NK-92 treated with Interleukin-12 subunit alpha and Interleukin-12 subunit beta, amount 100 ng/mL, for 24 hours (cell line): ENCODE measurements at regions not wholly inside any gene's neighbourhood (a gene's known extent, or its start where the extent isn't known, plus 50 kb on each side); places are given as distances from the start of the nearest gene placed in this dataset.
"Not testable (repeated sequence)": the region's sequence is repeated elsewhere in the genome, so short reads cannot be mapped to it uniquely, and the experiment has no call there.

ENCODE experiments used
- DNase-seq: peaks from one replicate; lab custom pipeline; 2025; lab: John Stamatoyannopoulos, UW

DNA sequence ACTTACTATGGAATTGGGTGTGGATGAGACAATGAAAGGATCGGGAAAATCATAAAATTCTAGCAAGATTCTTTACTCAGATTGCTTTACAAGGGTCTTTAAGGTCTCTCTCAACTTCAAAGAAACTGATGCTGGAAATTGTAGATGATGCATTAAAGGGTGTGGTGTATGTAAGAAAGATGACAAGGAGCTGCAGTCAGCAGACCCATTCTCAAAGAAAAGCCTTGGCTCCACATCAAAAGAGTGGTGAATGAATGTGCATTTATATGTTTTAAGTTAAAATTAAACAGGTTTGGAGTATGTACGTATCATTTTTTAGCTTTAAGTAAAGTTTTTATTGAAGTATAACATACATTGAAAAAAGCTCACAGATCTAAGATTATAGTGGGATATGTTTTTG is 194.5 kb downstream of the C12orf75 start:
- DNase-seq, result no peak

DNA sequence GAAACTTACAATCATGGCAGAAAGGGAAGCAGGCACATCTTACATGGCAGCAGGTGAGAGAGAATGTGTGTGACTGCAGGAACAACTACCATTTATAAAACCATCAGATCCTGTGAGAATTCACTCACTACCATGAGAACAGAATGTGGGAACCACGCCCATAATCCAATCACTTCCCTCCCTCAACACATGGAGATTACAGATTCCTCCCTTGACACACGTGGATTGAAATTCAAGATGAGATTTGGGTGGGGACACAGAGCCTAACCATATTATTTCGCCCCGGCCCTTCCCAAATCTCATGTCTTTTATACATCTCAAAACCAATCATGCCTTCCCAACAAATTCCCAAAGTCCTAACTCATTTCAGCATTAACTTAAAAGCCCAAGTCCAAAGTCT is 203.6 kb downstream of the C12orf75 start:
- no peak for DNase-seq

DNA sequence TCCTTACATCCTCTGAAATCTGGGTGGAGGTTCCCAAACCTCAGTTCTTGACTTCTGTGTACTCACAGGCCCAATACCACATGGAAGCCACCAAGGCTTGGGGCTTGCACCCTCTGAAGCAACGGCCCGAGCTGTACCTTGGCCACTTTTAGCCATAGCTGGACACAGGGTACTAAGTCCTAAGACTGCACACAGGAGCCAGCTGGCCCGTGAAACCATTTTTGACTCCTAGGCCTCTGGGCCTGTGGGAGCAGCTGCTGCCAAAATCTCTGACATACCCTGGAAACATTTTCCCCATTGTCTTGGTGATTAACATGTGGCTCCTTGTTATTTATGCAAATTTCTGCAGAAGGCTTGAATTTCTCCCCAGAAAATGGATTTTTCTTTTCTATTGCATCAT is 204.5 kb downstream of the C12orf75 start:
- not testable (repeated sequence) for DNase-seq

DNA sequence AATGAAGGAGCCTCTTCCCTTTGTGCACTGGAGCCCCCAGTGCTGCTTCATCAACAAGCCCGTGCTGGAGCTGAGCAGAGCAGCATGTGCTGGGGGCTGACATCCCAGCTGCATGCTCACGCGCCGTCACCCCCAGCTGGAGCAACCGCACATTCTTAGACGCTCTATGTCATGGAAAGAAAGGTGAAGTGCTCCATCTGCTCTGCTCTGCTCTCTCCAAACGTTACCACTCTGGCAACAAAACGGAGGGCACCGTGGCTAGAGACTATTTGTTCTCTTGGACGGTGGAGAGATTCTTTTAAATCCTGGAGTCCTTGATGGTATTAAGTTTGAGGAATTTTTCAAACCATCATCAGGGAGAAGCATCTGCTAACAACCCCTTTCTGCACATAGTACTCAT is 208.4 kb downstream of the C12orf75 start:
- no peak for DNase-seq

DNA sequence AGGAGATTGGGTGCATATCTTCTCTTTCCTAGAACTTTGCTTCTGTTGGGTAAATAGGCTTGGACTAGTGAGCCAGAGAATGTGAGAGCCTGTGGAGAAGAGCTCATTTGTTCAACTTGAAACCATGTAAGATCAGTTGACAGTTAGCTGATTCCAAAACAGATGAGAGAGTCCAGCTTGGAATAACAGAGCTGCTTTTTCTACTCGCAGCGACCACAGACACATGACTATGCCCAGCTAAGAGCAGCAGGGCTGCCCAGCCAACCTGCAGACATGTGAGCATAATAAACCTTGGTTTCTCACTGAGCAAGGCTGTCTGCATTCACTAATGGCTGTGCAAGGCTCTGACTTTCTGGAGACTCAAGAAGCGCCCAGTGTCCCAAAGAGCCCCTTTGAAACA is 209.2 kb downstream of the C12orf75 start:
- DNase-seq, result no peak

DNA sequence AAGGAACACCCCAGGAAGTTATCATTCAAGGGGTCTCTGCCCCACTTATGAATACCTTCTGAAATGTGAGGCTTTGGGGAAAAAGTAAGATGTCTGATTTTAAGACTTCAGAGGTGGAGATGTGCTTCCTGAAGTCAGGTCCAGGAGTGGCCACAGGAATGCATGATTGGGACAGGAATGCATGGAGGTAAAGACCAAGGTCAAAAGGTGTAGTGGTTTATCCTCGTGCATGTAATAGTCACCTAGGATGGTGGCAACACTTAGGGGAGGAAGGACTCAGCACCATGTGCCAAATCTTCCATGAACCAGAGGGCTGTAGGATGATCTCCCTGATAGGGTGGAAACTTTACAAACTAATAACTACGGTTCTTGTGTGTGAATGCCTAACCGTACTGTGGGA is 217.3 kb downstream of the C12orf75 start:
- no peak for DNase-seq

DNA sequence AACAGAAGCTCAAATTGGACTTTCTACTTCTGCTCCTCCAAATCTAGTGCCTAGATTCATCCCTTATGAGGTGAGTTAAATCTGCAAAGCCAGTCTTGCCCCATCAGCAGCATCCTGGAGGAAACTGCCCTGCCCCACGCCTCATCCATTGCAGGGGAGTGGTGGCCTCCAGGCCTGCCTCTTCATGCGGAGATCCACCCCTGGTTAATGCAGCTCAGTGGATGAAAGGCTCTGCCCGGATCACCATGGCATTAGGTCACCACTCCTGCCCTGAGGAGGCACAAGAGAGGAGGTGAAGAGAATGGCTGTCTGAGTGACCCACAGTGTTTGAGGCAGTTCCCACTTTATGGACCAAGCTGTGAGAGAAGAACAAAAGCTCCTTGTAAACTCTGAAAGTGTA is 218.1 kb downstream of the C12orf75 start:
- no peak for DNase-seq

DNA sequence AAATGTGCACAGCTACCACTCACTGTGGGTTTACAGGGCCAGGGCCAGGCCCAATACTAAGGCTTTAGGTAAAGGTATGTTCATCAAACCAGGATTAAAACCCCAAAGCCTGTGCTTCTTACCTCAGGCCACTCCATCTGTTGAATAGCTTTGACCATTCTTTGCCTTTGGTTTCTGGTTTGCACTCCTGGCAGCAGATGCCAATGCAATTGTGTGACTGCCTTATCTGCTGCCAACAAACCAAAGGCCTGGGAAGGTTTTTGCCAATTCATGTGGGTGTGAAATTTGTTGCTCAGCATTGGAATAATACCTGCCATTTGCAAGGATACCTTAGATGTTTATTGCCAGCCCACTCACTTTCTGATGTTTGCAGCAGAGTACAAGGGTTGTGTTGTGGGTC is 221.6 kb downstream of the C12orf75 start:
- no peak for DNase-seq

DNA sequence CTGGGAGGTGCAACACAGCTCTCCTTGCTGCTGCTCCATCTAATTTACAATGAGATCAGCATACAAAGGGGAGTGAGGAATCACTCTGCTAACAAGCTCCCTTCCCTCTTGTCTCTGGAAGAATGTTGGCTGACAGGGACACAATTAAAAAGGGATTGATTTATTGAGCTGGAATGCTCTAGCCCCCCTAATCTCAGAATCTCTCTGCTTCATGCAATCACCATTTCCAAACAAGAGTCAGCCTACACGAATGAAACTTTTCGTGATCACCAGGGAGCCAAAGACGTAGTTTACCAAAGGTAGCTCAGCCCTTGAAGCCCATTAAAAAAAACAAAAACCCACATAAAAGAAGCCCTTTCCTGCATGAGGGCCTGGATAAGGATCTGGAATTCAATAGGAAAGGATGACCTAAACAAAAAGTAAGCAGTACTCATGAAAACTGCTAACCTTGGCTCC is 223.8 kb downstream of the C12orf75 start:
- no peak for DNase-seq

DNA sequence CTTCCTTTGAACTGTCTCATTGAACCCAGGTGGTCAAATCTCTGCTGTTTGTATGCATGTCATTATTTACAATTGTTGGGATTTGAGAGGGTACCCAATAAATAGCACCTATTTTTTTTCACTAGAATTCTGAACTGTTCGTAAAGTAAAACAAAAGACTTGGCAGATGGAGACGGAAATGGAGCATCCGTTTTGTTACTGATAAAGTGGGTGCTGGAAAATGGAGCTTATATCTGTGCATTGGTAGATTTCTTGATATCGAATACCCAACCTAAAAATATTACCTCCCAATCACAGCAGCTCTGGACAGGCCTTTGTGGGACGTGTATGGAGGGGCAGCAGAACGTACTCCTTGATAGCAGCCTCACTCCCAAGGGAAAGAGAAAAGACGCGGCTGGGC is 224.4 kb downstream of the C12orf75 start:
- DNase-seq, result no peak

DNA sequence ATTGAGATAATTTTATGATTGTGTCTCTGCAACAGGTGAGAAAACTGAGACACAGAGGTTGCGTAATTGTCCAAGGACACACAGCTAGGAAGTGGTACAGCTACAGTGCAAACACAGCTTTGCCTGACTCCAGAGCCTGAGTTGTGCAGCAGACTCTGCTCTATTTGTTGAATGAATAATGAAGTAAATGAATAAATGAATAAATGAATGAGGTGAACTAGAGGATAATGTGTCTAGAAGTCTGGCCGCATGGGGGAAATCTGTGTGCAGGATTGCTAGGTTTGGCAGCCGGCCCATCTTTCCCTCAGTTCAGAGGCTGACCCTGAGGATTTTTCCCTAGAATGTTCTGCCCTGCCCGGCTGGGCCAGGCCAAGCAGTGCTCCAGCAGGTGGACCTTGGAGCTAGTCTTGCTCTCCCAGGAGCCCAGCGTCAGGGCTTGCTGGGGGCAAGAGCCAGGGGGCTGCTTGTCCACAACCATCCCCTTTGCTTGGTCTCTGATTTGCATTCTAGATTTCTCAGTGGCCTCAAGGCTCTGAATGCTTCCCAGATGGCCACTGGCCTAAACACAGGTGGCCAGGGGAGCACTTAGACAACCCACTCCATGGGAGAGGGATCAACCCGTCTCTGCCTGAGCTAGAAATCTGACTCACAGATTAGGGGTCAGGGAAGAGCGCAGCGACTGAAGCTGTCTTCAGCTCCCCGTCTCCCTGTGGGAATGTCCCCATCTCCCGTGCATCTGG is 225.2 kb downstream of the C12orf75 start:
- DNase-seq, result no peak

DNA sequence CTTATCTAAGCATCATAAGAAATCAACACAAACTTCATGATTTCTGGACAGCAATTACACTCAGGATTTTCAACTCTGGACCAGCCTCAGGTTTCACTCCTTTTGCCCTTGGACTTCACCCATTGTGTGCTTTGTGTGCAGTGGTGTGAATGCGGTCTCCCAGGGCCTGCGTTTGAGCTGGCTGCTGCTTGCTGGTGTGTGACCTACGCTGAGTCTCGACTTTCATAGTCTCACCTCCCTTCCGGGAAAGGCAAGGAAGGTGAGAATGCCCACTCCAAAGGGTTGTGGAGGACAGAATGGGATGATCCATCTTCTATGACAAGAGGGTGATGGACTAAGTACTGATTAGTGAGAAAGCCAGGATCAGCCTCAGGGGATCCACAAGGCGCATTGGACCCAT is 228.8 kb downstream of the C12orf75 start:
- DNase-seq, result no peak

DNA sequence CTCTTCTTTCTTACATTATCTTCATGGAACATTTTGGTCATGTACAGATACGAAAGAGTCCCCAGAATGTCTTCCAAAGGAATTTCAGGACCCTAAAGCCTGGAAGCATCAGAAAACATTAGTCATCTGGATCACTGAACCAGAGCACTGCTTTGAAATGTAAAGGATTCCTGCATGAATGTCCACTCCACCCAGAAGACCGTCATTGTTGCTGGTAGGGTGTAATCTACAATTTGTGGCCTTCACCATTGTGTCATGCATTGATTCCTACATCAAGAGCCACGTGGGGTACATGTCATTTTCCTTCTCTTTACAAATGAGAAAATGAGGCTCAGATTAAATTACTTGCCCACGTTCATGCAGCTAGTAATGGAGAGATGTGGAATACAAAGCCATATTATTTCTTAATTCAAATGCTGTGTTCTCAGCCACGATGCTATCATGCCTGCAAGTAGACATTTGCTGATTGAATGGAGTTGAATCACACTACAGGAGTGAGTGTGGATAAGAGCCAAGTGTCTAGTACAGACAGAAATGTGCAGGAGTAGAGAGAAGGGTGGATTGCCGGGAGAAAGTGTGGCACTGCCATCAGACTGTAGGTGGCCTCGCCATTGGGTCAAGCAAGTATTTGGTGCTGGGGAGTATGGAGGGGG is 231.2 kb downstream of the C12orf75 start:
- no peak for DNase-seq

DNA sequence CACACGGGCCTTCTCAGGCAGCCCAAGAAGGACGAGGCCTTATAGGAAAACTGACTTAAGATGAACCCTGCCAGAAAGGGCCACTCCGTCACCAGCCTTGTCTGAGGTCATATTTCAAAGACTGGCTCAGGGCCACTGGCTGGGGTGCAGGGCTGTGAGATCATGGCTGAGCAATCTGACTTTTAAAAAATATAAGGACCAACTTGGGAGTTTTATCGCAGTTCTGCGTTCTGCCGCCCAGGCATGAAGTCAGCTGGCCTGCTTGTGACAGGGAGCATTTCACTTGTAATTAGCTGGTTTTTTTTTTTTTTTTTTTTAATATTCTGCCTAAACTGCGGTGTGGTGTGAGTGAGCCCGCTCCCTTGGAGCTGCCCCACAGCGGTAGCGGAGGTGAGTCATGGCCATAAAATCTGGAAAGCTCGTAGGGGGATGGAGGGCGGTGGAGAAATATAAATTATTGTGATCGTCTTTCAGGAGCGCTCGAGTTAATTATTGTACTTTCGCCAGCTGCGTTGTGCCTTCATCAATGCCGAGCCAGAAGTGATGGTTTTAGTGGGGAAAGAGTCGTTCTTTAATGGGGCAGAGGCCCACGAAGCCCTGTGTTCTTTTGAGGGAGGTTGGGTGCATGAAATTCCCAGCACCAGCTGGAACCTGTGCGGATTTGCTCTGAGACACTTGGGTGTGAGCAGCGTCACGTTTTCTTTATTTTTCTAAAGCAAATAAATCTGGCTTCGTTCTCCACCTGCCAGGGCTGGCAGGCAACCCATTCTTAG is 231.9 kb downstream of the C12orf75 start:
- DNase-seq, result no peak

DNA sequence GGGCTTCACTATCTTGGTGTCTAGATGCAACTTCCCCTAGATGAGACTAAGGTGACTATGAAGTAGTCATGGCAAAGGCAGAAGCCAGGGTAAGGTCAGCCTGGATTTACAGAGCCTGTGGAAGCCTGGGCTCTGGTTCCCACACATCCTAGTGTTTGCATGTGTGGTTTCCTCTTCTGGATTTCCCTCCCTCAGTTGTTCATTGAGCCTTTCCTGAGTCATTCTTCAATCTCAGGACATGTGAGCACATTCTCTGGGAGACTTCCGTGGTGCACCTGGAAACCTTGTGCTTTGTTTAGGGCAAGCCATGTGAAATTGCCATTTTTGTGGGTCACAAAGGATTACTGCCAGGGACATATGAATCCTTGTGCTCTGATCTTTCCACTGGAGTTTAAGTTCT is 236.6 kb downstream of the C12orf75 start:
- DNase-seq, result no peak

DNA sequence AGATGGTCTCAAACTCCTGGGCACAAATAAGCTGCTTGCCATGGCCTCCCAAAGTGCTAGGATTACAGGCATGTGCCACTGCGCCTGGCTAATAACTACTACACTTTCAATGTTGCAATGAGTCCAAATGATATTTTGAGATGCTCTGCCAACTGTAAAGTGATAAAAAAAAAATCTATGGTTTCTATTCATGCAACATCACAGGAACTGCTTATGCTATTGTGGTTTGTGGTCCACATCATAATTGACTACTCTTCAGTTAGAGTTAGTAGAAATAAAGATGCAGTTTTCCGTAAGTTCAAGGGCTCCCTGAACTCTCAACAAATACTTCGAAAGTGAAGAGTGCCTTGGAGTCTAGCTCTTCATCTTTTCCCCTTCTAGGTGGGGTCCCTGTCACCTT is 239.4 kb downstream of the C12orf75 start:
- no peak for DNase-seq

DNA sequence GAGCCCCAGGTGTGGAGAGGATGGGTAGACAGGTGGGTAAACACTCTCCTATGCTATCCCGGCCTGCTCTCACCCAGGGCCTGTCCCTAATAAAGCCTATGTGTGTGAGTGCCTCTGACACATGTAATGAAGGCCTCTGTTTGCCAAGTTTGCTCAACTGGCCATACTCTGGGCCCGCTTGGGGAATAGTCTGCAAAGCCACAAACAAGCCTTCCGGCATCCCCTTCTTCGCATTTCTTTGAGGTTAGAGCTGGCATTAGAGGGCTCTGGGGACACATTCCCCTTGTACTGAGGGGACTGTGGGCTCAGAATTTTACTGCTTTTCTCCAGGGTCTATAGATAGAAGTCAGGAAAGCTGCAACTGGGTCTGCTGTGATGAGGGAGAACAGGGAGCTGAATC is 240.5 kb downstream of the C12orf75 start:
- DNase-seq, result no peak

DNA sequence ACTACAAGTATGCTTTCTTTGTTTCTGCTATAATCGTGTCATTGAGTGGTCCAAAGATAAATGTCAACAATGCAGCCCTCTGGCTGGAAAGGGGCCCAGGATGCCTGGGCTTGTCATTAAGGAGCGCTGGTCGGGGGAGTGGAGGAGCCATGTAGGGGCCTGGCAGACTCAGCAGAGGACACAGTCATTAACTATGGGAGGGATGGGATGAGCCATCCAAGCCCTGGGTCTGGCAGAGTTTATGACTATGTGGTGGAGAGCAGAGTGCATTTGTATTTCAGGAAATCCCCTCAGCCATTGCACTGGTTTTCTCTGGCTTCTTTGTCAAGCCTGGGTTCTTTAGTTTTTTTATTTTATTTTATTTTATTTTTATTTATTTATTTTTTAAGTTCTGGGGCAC is 243.1 kb downstream of the C12orf75 start:
- DNase-seq, result no peak

DNA sequence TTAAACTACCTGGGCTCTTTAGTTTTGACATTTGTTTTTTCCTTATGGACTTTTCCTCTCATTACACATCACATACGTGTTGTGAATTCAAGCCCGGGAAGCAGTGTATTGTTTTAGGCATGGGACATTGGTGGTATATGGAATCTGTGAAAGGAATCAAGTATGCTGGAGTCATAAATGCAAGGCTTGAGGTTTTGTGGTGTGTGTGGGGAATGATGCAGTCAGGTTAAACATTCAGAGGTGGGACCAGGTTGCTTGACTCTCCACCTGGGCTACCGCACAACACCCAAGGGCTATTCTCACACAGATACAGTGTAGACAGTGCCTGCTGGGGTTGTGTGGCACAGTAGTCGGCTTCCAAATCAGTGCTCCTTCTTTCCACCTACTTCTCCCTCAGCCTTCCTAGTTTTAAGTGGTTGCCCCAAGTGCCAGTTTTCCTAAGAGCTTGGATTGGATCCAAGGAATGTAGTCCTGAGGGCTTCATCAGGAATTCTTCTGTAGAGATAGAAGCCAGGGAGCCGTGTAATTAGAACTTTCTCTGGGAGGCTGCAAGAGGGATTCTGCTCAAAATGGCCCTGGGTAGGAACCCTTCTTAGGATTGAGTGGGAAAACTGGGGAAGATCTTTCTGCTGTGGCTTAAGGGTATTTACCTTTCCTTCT is 243.7 kb downstream of the C12orf75 start:
- no peak for DNase-seq

DNA sequence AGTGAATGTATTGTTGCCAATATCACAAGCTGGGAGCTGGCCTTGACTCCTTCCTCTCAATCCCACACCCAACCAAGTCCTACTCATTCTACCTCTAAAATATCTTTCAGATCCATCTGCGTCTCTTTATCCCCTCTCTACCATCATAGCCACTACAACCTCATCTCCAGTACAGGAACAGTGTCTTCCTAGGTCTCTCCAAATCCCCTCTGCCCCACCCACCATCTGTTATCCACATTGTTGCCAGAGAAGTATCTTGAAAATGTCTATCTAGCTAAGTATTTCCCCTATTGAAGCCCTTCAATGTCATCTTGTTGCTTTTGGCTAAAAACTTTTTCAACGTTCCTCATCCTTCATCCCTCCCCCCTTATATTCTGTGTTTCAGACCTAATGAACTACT is 244.7 kb downstream of the C12orf75 start:
- DNase-seq, result no peak

DNA sequence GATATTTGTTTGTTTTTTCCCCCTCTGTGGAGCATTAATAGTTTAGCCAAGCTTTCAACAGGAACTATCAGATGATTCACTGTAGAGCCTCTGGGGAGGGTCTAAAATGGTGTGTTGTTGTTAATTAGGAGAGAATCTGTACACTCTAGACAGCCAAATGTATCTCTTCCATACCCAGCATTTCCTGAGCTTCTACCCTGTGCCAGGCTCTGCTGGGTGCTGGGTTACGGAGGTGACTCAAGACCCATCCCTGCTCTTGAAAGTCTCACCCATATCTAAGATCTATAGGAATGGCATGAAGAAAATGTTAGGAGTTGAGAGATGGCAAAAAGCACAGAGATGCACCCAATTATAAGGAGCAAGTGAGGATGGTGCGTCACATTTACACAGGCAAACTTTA is 245.8 kb downstream of the C12orf75 start:
- DNase-seq, result no peak

DNA sequence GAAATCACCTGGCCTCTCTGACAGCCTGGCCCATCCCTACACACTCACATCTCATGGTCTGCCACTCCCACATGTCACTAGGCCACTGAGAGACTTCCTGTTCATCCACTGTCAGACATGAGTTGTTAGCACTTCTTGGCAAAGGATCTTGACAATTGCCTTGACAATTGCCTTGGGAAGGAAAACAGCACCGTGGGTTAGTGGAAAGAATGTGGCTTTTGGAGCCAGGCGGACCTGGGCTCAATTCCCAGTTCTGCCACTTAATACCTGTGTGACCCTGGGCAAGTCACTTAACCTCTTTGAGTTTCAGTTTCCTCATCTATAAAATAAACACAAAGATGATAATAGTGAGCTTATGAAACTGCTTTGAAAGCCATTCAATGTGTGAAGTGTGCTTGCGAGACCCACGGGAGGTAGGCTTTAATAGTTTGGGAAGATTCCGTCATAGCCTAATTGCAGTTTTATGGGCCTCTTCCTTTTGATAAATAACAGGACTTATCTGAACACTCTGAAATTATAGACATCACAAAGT is 250.4 kb downstream of the C12orf75 start:
- DNase-seq, result no peak
